MCF 10A (cell line): ENCODE measurements at regions not wholly inside any gene's neighbourhood (a gene's known extent, or its start where the extent isn't known, plus 50 kb on each side); places are given as distances from the start of the nearest gene placed in this dataset.

ENCODE experiments used
- BruUV-seq: library from RNA; stranded (reverse); fragments of 400-500 nt; replicated peaks from 2 replicates; lab custom pipeline; 2021; lab: Mats Ljungman, UMichigan
- CTCF ChIA-PET: fragments of 300-600 bp; sonication (Branson Sonifier 250); formaldehyde crosslinking; extraction: SDS; loops from one replicate; lab custom pipeline; 2021; ENCODE audit warnings: antibody characterized with exemption, inconsistent platforms; lab: Yijun Ruan, JAX
- POLR2A ChIA-PET: fragments of 300-600, 350-650 bp; sonication (Branson Sonifier 250); formaldehyde crosslinking; extraction: SDS; loops from one replicate; lab custom pipeline; 2020; ENCODE audit warnings: antibody characterized with exemption, inconsistent platforms; lab: Yijun Ruan, JAX
- DNase-seq: peaks from one replicate; pipeline ENCODE4 v3.0.0-alpha.2; 2018; ENCODE audit not compliant: unreplicated experiment
- H3K27ac Mint-ChIP-seq: one replicate; pipeline ENCODE4 v1.8.0; 2022; ENCODE audit warnings: mild to moderate bottlenecking, low read depth, mixed read lengths; ENCODE audit not compliant: unreplicated experiment
- H3K27me3 Mint-ChIP-seq: one replicate; pipeline ENCODE4 v1.8.0; 2022; ENCODE audit warnings: mixed read lengths; ENCODE audit not compliant: insufficient read depth, unreplicated experiment
- H3K36me3 Mint-ChIP-seq: one replicate; pipeline ENCODE4 v1.8.0; 2022; ENCODE audit warnings: mild to moderate bottlenecking, moderate library complexity, mixed read lengths; ENCODE audit not compliant: insufficient read depth, unreplicated experiment
- H3K4me1 Mint-ChIP-seq: one replicate; pipeline ENCODE4 v1.8.0; 2022; ENCODE audit warnings: mixed read lengths; ENCODE audit not compliant: insufficient read depth, unreplicated experiment
- H3K4me3 Mint-ChIP-seq: one replicate; pipeline ENCODE4 v1.8.0; 2022; ENCODE audit warnings: mild to moderate bottlenecking, moderate library complexity, mixed read lengths; ENCODE audit not compliant: unreplicated experiment
- H3K9me3 Mint-ChIP-seq: one replicate; pipeline ENCODE4 v1.8.0; 2022; ENCODE audit warnings: mixed read lengths; ENCODE audit not compliant: unreplicated experiment
- CTCF ChIP-seq: fragments of 200-600 bp; IDR thresholded peaks from one replicate; pipeline ENCODE4 v1.8.0; 2022; ENCODE audit warnings: antibody characterized with exemption, mild to moderate bottlenecking; ENCODE audit not compliant: unreplicated experiment
- intact Hi-C: fragments of 100-400 bp; cut with micrococcal nuclease; formaldehyde crosslinking; loops from 2 replicates; pipeline ENCODE4 v1.14.1; 2022

- no peaks in the 10 kb centered on the region for H3K4me1 Mint-ChIP-seq
- TF ChIP-seq CTCF, result no peak
- no TSS peak for BruUV-seq
- CTCF ChIA-PET, result interaction anchor here (0.6 to 1.5 kb wide), 3 partner anchors 28 to 273 kb away, joined by 3 to 4 read pairs (median 3); no protein-coding TSS in a partner anchor
- DNase-seq, result no peak
- intact Hi-C loops, result no loop called here
- H3K27ac Mint-ChIP-seq, result no peak overlapping the region
- H3K36me3 Mint-ChIP-seq, result no peaks in the 10 kb centered on the region
- H3K9me3 Mint-ChIP-seq, result no peaks in the 10 kb centered on the region
- H3K27me3 Mint-ChIP-seq, result peaks cover 58% of the 10 kb centered on the region
- no peak overlapping the region for H3K4me3 Mint-ChIP-seq
- POLR2A ChIA-PET, result interaction anchor here (1.4 kb wide), 1 partner anchor 29 kb away, joined by 3 read pairs; no protein-coding TSS in a partner anchor
Observed at GRCh38 chr2:18125303-18125702, 246.8 kb downstream of the KCNS3 start.

- H3K36me3 Mint-ChIP-seq, result no peaks in the 10 kb centered on the region
- H3K9me3 Mint-ChIP-seq, result no peaks in the 10 kb centered on the region
- intact Hi-C loops, result no loop called here
- TF ChIP-seq CTCF, result no peak
- no peaks in the 10 kb centered on the region for H3K4me1 Mint-ChIP-seq
- ChIA-PET CTCF (interaction anchor here (0.5 to 0.6 kb wide), 3 partner anchors 29 to 47 kb away, joined by 3 read pairs; no protein-coding TSS in a partner anchor), POLR2A (interaction anchor here (1.4 kb wide), 1 partner anchor 28 kb away, joined by 3 read pairs; no protein-coding TSS in a partner anchor)
- no peak for DNase-seq
- no TSS peak for BruUV-seq
- no peak overlapping the region for H3K4me3 Mint-ChIP-seq
- no peak overlapping the region for H3K27ac Mint-ChIP-seq
- peaks cover 56% of the 10 kb centered on the region for H3K27me3 Mint-ChIP-seq
Observed at GRCh38 chr2:18124116-18124835, 245.8 kb downstream of the KCNS3 start.

- intact Hi-C loops, result no loop called here
- ChIA-PET POLR2A (no interaction called here), CTCF (interaction anchor here (0.6 kb wide), 1 partner anchor 32 kb away, joined by 3 read pairs; no protein-coding TSS in a partner anchor)
- H3K27ac Mint-ChIP-seq, result no peak overlapping the region
- DNase-seq, result no peak
- peaks cover 56% of the 10 kb centered on the region for H3K27me3 Mint-ChIP-seq
- H3K36me3 Mint-ChIP-seq, result no peaks in the 10 kb centered on the region
- no TSS peak for BruUV-seq
- TF ChIP-seq CTCF, result no peak
- H3K4me3 Mint-ChIP-seq, result no peak overlapping the region
- no peaks in the 10 kb centered on the region for H3K4me1 Mint-ChIP-seq
- H3K9me3 Mint-ChIP-seq, result no peaks in the 10 kb centered on the region
Observed at GRCh38 chr2:18123577-18123976, 245.1 kb downstream of the KCNS3 start.

- Mint-ChIP-seq H3K27ac (no peak overlapping the region), H3K27me3 (peaks cover 56% of the 10 kb centered on the region), H3K9me3 (no peaks in the 10 kb centered on the region), H3K36me3 (no peaks in the 10 kb centered on the region), H3K4me1 (no peaks in the 10 kb centered on the region), H3K4me3 (no peak overlapping the region)
- ChIA-PET CTCF (no interaction called here), POLR2A (no interaction called here)
- TF ChIP-seq CTCF, result no peak
- no TSS peak for BruUV-seq
- intact Hi-C loops, result no loop called here
- no peak for DNase-seq
Observed at GRCh38 chr2:18123211-18123570, 244.7 kb downstream of the KCNS3 start.
